WTC11 (cell line): ENCODE measurements at regions not wholly inside any gene's neighbourhood (a gene's known extent, or its start where the extent isn't known, plus 50 kb on each side); places are given as distances from the start of the nearest gene placed in this dataset.

Experiments used
- ATAC-seq: fragments of 200-7000 bp; cut with Tn5 transposase; 2 replicates; pipeline ENCODE4 v1.10.0; 2021; ENCODE audit warnings: mild to moderate bottlenecking, moderate library complexity
- CTCF ChIA-PET: fragments of 300-600 bp; sonication (Branson Sonifier 250); formaldehyde crosslinking; loops from one replicate; lab custom pipeline; 2021; ENCODE audit warnings: antibody characterized with exemption; lab: Charles Lee
- POLR2A ChIA-PET: fragments of 350-600 bp; sonication (Branson Sonifier 250); formaldehyde crosslinking; loops from one replicate; lab custom pipeline; 2021; ENCODE audit warnings: antibody characterized with exemption; lab: Charles Lee
- DNase-seq: peaks from one replicate; pipeline ENCODE4 v3.0.0; 2021; ENCODE audit warnings: low spot score
- H3K27ac Mint-ChIP-seq: 2 replicates; pipeline ENCODE4 v1.8.0; 2021; ENCODE audit warnings: mixed read lengths
- H3K27me3 Mint-ChIP-seq: 2 replicates; pipeline ENCODE4 v1.8.0; 2021; ENCODE audit warnings: low read depth, mild to moderate bottlenecking, moderate library complexity, mixed read lengths
- H3K36me3 Mint-ChIP-seq: 2 replicates; pipeline ENCODE4 v1.8.0; 2021; ENCODE audit warnings: mixed read lengths
- H3K4me1 Mint-ChIP-seq: 2 replicates; pipeline ENCODE4 v1.8.0; 2022; ENCODE audit warnings: mixed read lengths
- H3K4me3 Mint-ChIP-seq: 2 replicates; pipeline ENCODE4 v1.8.0; 2021; ENCODE audit warnings: mild to moderate bottlenecking, moderate library complexity, mixed read lengths
- H3K9me3 Mint-ChIP-seq: 2 replicates; pipeline ENCODE4 v1.8.0; 2021; ENCODE audit warnings: mixed read lengths
- AR ChIP-seq: fragments of 250-450 bp; sonication (Bioruptor Pico); IDR thresholded peaks from 2 replicates; pipeline ENCODE4 v1.9.0; 2021; ENCODE audit warnings: mild to moderate bottlenecking
- ATF2 ChIP-seq: sonication (generic); formaldehyde crosslinking; IDR thresholded peaks from 2 replicates; pipeline ENCODE4 v1.8.1; 2022; ENCODE audit warnings: low read depth, missing genetic modification reagents, borderline replicate concordance
- CREM ChIP-seq: sonication (generic); formaldehyde crosslinking; IDR thresholded peaks from 2 replicates; pipeline ENCODE4 v1.8.1; 2022; ENCODE audit warnings: mild to moderate bottlenecking, missing genetic modification reagents, moderate library complexity
- EMX1 ChIP-seq: fragments of 250-450 bp; sonication (Bioruptor Pico); IDR thresholded peaks from 2 replicates; pipeline ENCODE4 v1.8.0; 2021; ENCODE audit warnings: mild to moderate bottlenecking
- FOXJ3 ChIP-seq: sonication (generic); formaldehyde crosslinking; IDR thresholded peaks from 2 replicates; pipeline ENCODE4 v1.9.0; 2021; ENCODE audit warnings: missing genetic modification reagents, mild to moderate bottlenecking, borderline replicate concordance
- FOXK1 ChIP-seq: sonication (generic); formaldehyde crosslinking; IDR thresholded peaks from 2 replicates; pipeline ENCODE4 v1.8.0; 2022; ENCODE audit warnings: mild to moderate bottlenecking, moderate library complexity, missing genetic modification reagents
- GRHL2 ChIP-seq: fragments of 250-450 bp; sonication (Bioruptor Pico); IDR thresholded peaks from 2 replicates; pipeline ENCODE4 v1.8.0; 2022; ENCODE audit warnings: mild to moderate bottlenecking, moderate library complexity; ENCODE audit not compliant: insufficient replicate concordance, severe bottlenecking
- KAT7 ChIP-seq: sonication (generic); formaldehyde crosslinking; IDR thresholded peaks from 2 replicates; pipeline ENCODE4 v1.8.1; 2023; ENCODE audit warnings: missing genetic modification reagents, mild to moderate bottlenecking, borderline replicate concordance
- MXD4 ChIP-seq: fragments of 250-450 bp; sonication (Bioruptor Pico); IDR thresholded peaks from 2 replicates; pipeline ENCODE4 v1.8.0; 2021; ENCODE audit warnings: mild to moderate bottlenecking, moderate library complexity, borderline replicate concordance
- NFATC4 ChIP-seq: fragments of 250-450 bp; sonication (Bioruptor Pico); IDR thresholded peaks from 2 replicates; pipeline ENCODE4 v1.9.0; 2021; ENCODE audit warnings: mild to moderate bottlenecking
- NR2C2 ChIP-seq: sonication (generic); formaldehyde crosslinking; IDR thresholded peaks from 2 replicates; pipeline ENCODE4 v1.8.0; 2022; ENCODE audit warnings: mild to moderate bottlenecking, missing genetic modification reagents
- PREB ChIP-seq: sonication (generic); formaldehyde crosslinking; IDR thresholded peaks from 2 replicates; pipeline ENCODE4 v1.8.1; 2022; ENCODE audit warnings: mild to moderate bottlenecking, missing genetic modification reagents, moderate library complexity, borderline replicate concordance
- SMAD4 ChIP-seq: sonication (generic); formaldehyde crosslinking; IDR thresholded peaks from 2 replicates; pipeline ENCODE4 v1.8.0; 2022; ENCODE audit warnings: mild to moderate bottlenecking, missing genetic modification reagents
- SOX15 ChIP-seq: fragments of 250-450 bp; sonication (Bioruptor Pico); IDR thresholded peaks from 2 replicates; pipeline ENCODE4 v1.9.0; 2021; ENCODE audit warnings: mild to moderate bottlenecking
- TCF7 ChIP-seq: sonication (generic); formaldehyde crosslinking; IDR thresholded peaks from 2 replicates; pipeline ENCODE4 v1.8.0; 2022; ENCODE audit warnings: mild to moderate bottlenecking, low read depth, missing genetic modification reagents, moderate library complexity
- ZBTB21 ChIP-seq: sonication (generic); formaldehyde crosslinking; IDR thresholded peaks from 2 replicates; pipeline ENCODE4 v1.8.1; 2023; ENCODE audit warnings: mild to moderate bottlenecking, missing genetic modification reagents, borderline replicate concordance
- ZMAT4 ChIP-seq: fragments of 250-450 bp; sonication (Bioruptor Pico); IDR thresholded peaks from 2 replicates; pipeline ENCODE4 v1.9.0; 2021; ENCODE audit warnings: mild to moderate bottlenecking
- ZNF396 ChIP-seq: fragments of 250-450 bp; sonication (Bioruptor Pico); IDR thresholded peaks from 2 replicates; pipeline ENCODE4 v1.8.0; 2021; ENCODE audit warnings: mild to moderate bottlenecking, moderate library complexity, borderline replicate concordance
- ZNF425 ChIP-seq: fragments of 250-450 bp; sonication (Bioruptor Pico); conservative IDR thresholded peaks from 2 replicates; pipeline ENCODE4 v1.9.0; 2021; ENCODE audit warnings: mild to moderate bottlenecking
- ZNF671 ChIP-seq: fragments of 250-450 bp; sonication (Bioruptor Pico); IDR thresholded peaks from 2 replicates; pipeline ENCODE4 v1.8.0; 2021; ENCODE audit warnings: mild to moderate bottlenecking
- TF ChIP-seq, protein P1 (sequence below): sonication (generic); formaldehyde crosslinking; IDR thresholded peaks from 2 replicates; pipeline ENCODE4 v1.8.1; 2023; ENCODE audit warnings: mild to moderate bottlenecking, missing genetic modification reagents, moderate library complexity
- TF ChIP-seq, protein P2 (sequence below): sonication (generic); formaldehyde crosslinking; IDR thresholded peaks from 2 replicates; pipeline ENCODE4 v1.8.0; 2023; ENCODE audit warnings: missing genetic modification reagents
- TF ChIP-seq, protein P3 (sequence below): sonication (generic); formaldehyde crosslinking; IDR thresholded peaks from 2 replicates; pipeline ENCODE4 v1.8.1; 2023; ENCODE audit warnings: mild to moderate bottlenecking, missing genetic modification reagents

GRCh38 chr3:43210049-43211027 lies 76.0 kb upstream of the SNRK start:
- Mint-ChIP-seq H3K4me1 (peaks cover 10% of the 10 kb centered on the region), H3K36me3 (no peaks in the 10 kb centered on the region), H3K27me3 (no peaks in the 10 kb centered on the region; the same call in 1 of the 2 replicates), H3K9me3 (no peaks in the 10 kb centered on the region), H3K27ac (no peak overlapping the region), H3K4me3 (no peak overlapping the region)
- POLR2A ChIA-PET, result no interaction called here
- DNase-seq, result no peak
- TF ChIP-seq GRHL2 (CRISPR knock-in tag), result no peak
- TF ChIP-seq AR (CRISPR knock-in tag), result no peak
- TF ChIP-seq FOXJ3 (CRISPR knock-in tag), result no peak
- no peak for TF ChIP-seq ZNF425 (CRISPR knock-in tag)
- no peak for TF ChIP-seq MXD4
- TF ChIP-seq NR2C2 (CRISPR knock-in tag), result no peak
- TF ChIP-seq SMAD4 (CRISPR knock-in tag), result no peak
- CTCF ChIA-PET, result no interaction called here
- ATAC-seq, result no peak

GRCh38 chr3:43207628-43208085 lies 78.7 kb upstream of the SNRK start:
- Mint-ChIP-seq H3K27me3 (no peaks in the 10 kb centered on the region), H3K4me1 (peaks cover 10% of the 10 kb centered on the region), H3K36me3 (no peaks in the 10 kb centered on the region), H3K9me3 (no peaks in the 10 kb centered on the region), H3K4me3 (no peak overlapping the region), H3K27ac (no peak overlapping the region)
- POLR2A ChIA-PET, result no interaction called here
- CTCF ChIA-PET, result no interaction called here
- TF ChIP-seq ATF2 (no peak), FOXK1 (no peak), TCF7 (no peak), KAT7 (no peak), SOX15 (CRISPR knock-in tag) (no peak), MXD4 (no peak), EMX1 (no peak), ZMAT4 (CRISPR knock-in tag) (no peak), ZBTB21 (CRISPR knock-in tag) (no peak), ZNF396 (no peak), ZNF671 (CRISPR knock-in tag) (no peak), PREB (CRISPR knock-in tag) (no peak), NFATC4 (CRISPR knock-in tag) (no peak), CREM (CRISPR knock-in tag) (no peak)
- TF ChIP-seq, protein P1, sequence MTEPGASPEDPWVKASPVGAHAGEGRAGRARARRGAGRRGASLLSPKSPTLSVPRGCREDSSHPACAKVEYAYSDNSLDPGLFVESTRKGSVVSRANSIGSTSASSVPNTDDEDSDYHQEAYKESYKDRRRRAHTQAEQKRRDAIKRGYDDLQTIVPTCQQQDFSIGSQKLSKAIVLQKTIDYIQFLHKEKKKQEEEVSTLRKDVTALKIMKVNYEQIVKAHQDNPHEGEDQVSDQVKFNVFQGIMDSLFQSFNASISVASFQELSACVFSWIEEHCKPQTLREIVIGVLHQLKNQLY, result no peak
- TF ChIP-seq, protein P2, sequence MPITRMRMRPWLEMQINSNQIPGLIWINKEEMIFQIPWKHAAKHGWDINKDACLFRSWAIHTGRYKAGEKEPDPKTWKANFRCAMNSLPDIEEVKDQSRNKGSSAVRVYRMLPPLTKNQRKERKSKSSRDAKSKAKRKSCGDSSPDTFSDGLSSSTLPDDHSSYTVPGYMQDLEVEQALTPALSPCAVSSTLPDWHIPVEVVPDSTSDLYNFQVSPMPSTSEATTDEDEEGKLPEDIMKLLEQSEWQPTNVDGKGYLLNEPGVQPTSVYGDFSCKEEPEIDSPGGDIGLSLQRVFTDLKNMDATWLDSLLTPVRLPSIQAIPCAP (CRISPR knock-in tag), result no peak
- TF ChIP-seq, protein P3, sequence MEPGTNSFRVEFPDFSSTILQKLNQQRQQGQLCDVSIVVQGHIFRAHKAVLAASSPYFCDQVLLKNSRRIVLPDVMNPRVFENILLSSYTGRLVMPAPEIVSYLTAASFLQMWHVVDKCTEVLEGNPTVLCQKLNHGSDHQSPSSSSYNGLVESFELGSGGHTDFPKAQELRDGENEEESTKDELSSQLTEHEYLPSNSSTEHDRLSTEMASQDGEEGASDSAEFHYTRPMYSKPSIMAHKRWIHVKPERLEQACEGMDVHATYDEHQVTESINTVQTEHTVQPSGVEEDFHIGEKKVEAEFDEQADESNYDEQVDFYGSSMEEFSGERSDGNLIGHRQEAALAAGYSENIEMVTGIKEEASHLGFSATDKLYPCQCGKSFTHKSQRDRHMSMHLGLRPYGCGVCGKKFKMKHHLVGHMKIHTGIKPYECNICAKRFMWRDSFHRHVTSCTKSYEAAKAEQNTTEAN (CRISPR knock-in tag), result no peak
- no peak for ATAC-seq
- no peak for DNase-seq
